C4-2B (cell line): ENCODE measurements at regions not wholly inside any gene's neighbourhood (a gene's known extent, or its start where the extent isn't known, plus 50 kb on each side); places are given as distances from the start of the nearest gene placed in this dataset.

Experiments used
- ZFX ChIP-seq: fragments of 450-650 bp; IDR thresholded peaks from 2 replicates; pipeline ENCODE4 v1.6.1; 2017
- TF ChIP-seq, protein P1 (sequence below): fragments of 450-650 bp; conservative IDR thresholded peaks from 2 replicates; pipeline ENCODE4 v1.5.1; 2017; ENCODE audit warnings: mild to moderate bottlenecking

DNA sequence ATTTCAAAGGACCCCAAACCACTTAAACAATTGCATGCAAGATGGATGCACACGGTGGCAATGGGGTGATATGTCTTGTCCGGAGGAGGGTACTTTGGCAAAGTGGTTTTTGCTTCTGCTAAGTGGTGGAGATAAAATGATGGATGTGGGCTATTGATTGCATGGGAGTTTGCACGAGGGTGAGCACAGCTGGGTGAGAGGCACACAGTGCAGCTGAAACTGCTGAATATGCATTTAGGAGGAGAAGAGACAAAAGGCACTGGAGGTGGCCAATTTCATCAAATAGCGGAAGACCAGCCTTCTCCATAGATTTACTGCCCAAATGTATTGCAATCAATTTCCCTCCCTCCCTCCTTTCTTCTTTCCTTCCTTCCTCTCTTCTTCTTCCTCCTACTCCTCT, 414.4 kb upstream of the EEF2KMT start:
- TF ChIP-seq, protein P1, sequence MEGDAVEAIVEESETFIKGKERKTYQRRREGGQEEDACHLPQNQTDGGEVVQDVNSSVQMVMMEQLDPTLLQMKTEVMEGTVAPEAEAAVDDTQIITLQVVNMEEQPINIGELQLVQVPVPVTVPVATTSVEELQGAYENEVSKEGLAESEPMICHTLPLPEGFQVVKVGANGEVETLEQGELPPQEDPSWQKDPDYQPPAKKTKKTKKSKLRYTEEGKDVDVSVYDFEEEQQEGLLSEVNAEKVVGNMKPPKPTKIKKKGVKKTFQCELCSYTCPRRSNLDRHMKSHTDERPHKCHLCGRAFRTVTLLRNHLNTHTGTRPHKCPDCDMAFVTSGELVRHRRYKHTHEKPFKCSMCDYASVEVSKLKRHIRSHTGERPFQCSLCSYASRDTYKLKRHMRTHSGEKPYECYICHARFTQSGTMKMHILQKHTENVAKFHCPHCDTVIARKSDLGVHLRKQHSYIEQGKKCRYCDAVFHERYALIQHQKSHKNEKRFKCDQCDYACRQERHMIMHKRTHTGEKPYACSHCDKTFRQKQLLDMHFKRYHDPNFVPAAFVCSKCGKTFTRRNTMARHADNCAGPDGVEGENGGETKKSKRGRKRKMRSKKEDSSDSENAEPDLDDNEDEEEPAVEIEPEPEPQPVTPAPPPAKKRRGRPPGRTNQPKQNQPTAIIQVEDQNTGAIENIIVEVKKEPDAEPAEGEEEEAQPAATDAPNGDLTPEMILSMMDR, result no peak
- TF ChIP-seq ZFX, result no peak
